GM04504 (cell line): ENCODE measurements at regions not wholly inside any gene's neighbourhood (a gene's known extent, or its start where the extent isn't known, plus 50 kb on each side); places are given as distances from the start of the nearest gene placed in this dataset.

Experiments
- DNase-seq: peaks from one replicate; pipeline ENCODE4 v3.0.0-alpha.2; 2012; ENCODE audit warnings: low read depth

- DNase-seq, result no peak
Observed at GRCh38 chr15:53400986-53401385, 358.5 kb downstream of the WDR72 start.

- no peak for DNase-seq
Observed at GRCh38 chr15:53397041-53397616, 362.3 kb downstream of the WDR72 start.

- no peak for DNase-seq
Observed at GRCh38 chr15:53395871-53396270, 363.6 kb downstream of the WDR72 start.

- DNase-seq, result no peak
Observed at GRCh38 chr15:53390549-53390948, 368.9 kb downstream of the WDR72 start.

GRCh38 chr15:53389271-53390037 is 370.0 kb downstream of the WDR72 start:
- no peak for DNase-seq

GRCh38 chr15:53384417-53384816 is 375.0 kb downstream of the WDR72 start:
- DNase-seq, result no peak

- no peak for DNase-seq
Observed at GRCh38 chr15:53378096-53378800, 381.2 kb downstream of the WDR72 start.

GRCh38 chr15:53367740-53368139 is 391.7 kb downstream of the WDR72 start:
- no peak for DNase-seq

GRCh38 chr15:53360881-53361280 is 398.6 kb downstream of the WDR72 start:
- no peak for DNase-seq

- DNase-seq, result no peak
Observed at GRCh38 chr15:53359038-53359437, 400.4 kb downstream of the WDR72 start.

- DNase-seq, result no peak
Observed at GRCh38 chr15:53354874-53355273, 404.6 kb downstream of the WDR72 start.

GRCh38 chr15:53351373-53351772 is 408.1 kb downstream of the WDR72 start:
- no peak for DNase-seq

- DNase-seq, result no peak
Observed at GRCh38 chr15:53346583-53346982, 412.9 kb downstream of the WDR72 start.

- DNase-seq, result no peak
Observed at GRCh38 chr15:53331328-53332190, 427.9 kb downstream of the WDR72 start.

- DNase-seq, result no peak
Observed at GRCh38 chr15:53328341-53328740, 431.1 kb downstream of the WDR72 start.

GRCh38 chr15:53324061-53324460 is 435.4 kb downstream of the WDR72 start:
- DNase-seq, result no peak

GRCh38 chr15:53323191-53323590 is 436.3 kb downstream of the WDR72 start:
- no peak for DNase-seq

GRCh38 chr15:53320816-53321215 is 438.6 kb downstream of the WDR72 start:
- DNase-seq, result no peak

GRCh38 chr15:53312707-53313106 is 446.8 kb downstream of the WDR72 start:
- DNase-seq, result no peak

- no peak for DNase-seq
Observed at GRCh38 chr15:53310709-53311108, 448.8 kb downstream of the WDR72 start.

- no peak for DNase-seq
Observed at GRCh38 chr15:53307952-53308624, 451.4 kb downstream of the WDR72 start.

GRCh38 chr15:53305554-53305953 is 453.9 kb downstream of the WDR72 start:
- no peak for DNase-seq
